Cardiac muscle cell (in vitro differentiated cells and primary cell): ENCODE measurements at regions not wholly inside any gene's neighbourhood (a gene's known extent, or its start where the extent isn't known, plus 50 kb on each side); places are given as distances from the start of the nearest gene placed in this dataset.

Experiments
- DNase-seq, 2 donors: peaks; one replicate each; pipeline versions ENCODE4 v3.0.0 to v3.0.0-alpha.2; 2010 to 2017; ENCODE audit warnings: low read depth in 1 of 2, low spot score in 1 of 2
- H3K27ac ChIP-seq: fragments of 200-600 bp; sonication (generic); 2 replicates; pipeline ENCODE4 v1.5.1; 2016
- H3K27me3 ChIP-seq: fragments of 200-600 bp; sonication (generic); 2 replicates; pipeline ENCODE4 v1.6.0; 2016; ENCODE audit warnings: control low read depth
- H3K36me3 ChIP-seq: fragments of 200-600 bp; sonication (generic); 2 replicates; pipeline ENCODE4 v1.5.1; 2016; ENCODE audit warnings: control low read depth
- H3K4me1 ChIP-seq: fragments of 200-600 bp; sonication (generic); 2 replicates; pipeline ENCODE4 v1.8.1; 2017; ENCODE audit warnings: low read depth, mild to moderate bottlenecking, mixed run types
- H3K4me3 ChIP-seq: fragments of 200-600 bp; sonication (generic); 2 replicates; pipeline ENCODE4 v1.5.1; 2016; ENCODE audit warnings: mild to moderate bottlenecking
- H3K9me3 ChIP-seq: fragments of 200-600 bp; sonication (generic); 2 replicates; pipeline ENCODE4 v1.5.1; 2017; ENCODE audit warnings: low read depth, mild to moderate bottlenecking, control low read depth
- CTCF ChIP-seq: IDR thresholded peaks from 2 replicates; pipeline ENCODE4 v1.5.1; 2012; ENCODE audit warnings: low read depth, mild to moderate bottlenecking, low read length

- Histone ChIP-seq H3K27me3 (no peaks in the 10 kb centered on the region), H3K4me3 (no peak overlapping the region), H3K27ac (no peak overlapping the region), H3K4me1 (peaks cover 4% of the 10 kb centered on the region), H3K9me3 (no peaks in the 10 kb centered on the region), H3K36me3 (no peaks in the 10 kb centered on the region)
- DNase-seq: no peak
- no peak for TF ChIP-seq CTCF
These were observed 235.1 kb downstream of the GRB14 start for GRCh38 chr2:164386231-164386630.

DNA sequence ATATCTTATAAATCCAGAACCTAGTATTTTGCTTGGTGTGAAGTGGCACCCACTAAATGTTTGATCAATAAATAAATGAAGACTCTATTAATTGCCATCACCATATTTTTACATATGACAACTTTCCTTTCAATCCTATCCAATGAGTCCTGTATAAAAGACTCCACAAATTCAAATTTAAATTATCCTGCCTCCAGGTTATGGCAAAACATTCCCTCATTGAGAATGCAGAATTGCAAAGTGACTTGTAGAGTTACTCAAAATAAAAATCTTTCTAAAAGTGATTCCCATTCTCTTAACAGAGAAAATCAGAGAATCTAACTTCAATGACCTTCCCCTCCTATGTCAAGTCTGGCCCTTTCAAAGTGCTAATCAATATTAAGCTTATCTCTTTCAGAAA is 236.8 kb downstream of the GRB14 start:
- DNase-seq: no peak
- Histone ChIP-seq H3K27ac (no peak overlapping the region), H3K9me3 (no peaks in the 10 kb centered on the region), H3K36me3 (no peaks in the 10 kb centered on the region), H3K27me3 (no peaks in the 10 kb centered on the region), H3K4me3 (no peak overlapping the region), H3K4me1 (peaks cover 8% of the 10 kb centered on the region)
- no peak for TF ChIP-seq CTCF

DNA sequence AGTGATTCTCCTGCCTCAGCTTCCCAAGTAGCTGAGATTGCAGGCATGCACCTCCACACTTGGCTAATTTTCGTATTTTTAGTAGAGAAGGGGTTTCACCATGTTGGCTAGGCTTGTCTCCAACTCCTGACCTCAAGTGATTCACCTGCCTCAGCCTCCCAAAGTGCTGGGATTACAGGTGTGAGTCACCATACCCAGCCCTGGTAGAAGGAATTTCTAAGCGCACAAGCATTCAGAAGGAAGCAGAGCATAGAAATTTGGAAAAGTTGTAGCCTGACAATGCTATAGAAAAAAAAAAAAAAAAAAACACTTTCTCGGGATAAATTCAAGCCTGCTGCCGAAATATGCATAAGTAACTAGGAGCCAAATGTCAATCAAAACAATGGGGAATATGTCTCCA is 249.4 kb downstream of the GRB14 start:
- Histone ChIP-seq H3K36me3 (no peaks in the 10 kb centered on the region), H3K4me1 (no peaks in the 10 kb centered on the region), H3K27ac (no peak overlapping the region), H3K9me3 (no peaks in the 10 kb centered on the region), H3K27me3 (no peaks in the 10 kb centered on the region), H3K4me3 (no peak overlapping the region)
- DNase-seq: no peak
- TF ChIP-seq CTCF: no peak

- TF ChIP-seq CTCF: no peak
- H3K9me3 ChIP-seq: no peaks in the 10 kb centered on the region
- no peak for DNase-seq
- H3K27ac ChIP-seq: no peak overlapping the region
- no peak overlapping the region for H3K4me3 ChIP-seq
- H3K27me3 ChIP-seq: no peaks in the 10 kb centered on the region
- H3K36me3 ChIP-seq: no peaks in the 10 kb centered on the region
- no peaks in the 10 kb centered on the region for H3K4me1 ChIP-seq
These were observed 251.9 kb downstream of the GRB14 start for GRCh38 chr2:164369366-164369765.

GRCh38 chr2:164368896-164369295 is 252.4 kb downstream of the GRB14 start:
- DNase-seq: no peak
- no peak overlapping the region for H3K4me3 ChIP-seq
- H3K9me3 ChIP-seq: no peaks in the 10 kb centered on the region
- no peak for TF ChIP-seq CTCF
- H3K27ac ChIP-seq: no peak overlapping the region
- H3K36me3 ChIP-seq: no peaks in the 10 kb centered on the region
- H3K27me3 ChIP-seq: no peaks in the 10 kb centered on the region
- H3K4me1 ChIP-seq: no peaks in the 10 kb centered on the region

DNA sequence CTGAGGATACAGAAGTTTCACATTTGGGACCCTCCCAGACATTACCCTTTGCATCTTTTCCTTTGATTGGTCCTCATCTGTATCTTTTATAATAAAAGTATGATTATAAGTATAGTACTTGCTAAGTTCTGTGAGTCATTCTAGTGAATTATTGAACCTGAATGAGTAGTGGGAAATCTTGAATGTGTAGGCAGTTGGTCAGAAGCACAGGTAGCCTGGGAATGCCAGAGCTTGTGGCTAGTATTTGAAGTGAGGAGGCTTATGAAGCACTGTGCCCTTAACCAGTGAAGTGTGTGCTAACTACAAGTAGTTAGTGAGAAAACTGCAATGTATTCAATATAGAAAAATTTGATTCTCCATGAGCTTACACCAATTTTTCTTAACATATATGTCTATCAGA is 257.6 kb downstream of the GRB14 start:
- no peak for TF ChIP-seq CTCF

More for the DNA sequence above, 257.6 kb downstream of the GRB14 start:
- Histone ChIP-seq H3K27me3 (no peaks in the 10 kb centered on the region), H3K27ac (no peak overlapping the region), H3K9me3 (no peaks in the 10 kb centered on the region), H3K4me3 (no peak overlapping the region), H3K36me3 (no peaks in the 10 kb centered on the region), H3K4me1 (no peaks in the 10 kb centered on the region)
- DNase-seq: no peak
